WTC11 (cell line): ENCODE measurements at regions not wholly inside any gene's neighbourhood (a gene's known extent, or its start where the extent isn't known, plus 50 kb on each side); places are given as distances from the start of the nearest gene placed in this dataset.

ENCODE experiments used
- ATAC-seq: fragments of 200-7000 bp; cut with Tn5 transposase; 2 replicates; pipeline ENCODE4 v1.10.0; 2021; ENCODE audit warnings: mild to moderate bottlenecking, moderate library complexity
- CTCF ChIA-PET: fragments of 300-600 bp; sonication (Branson Sonifier 250); formaldehyde crosslinking; loops from one replicate; lab custom pipeline; 2021; ENCODE audit warnings: antibody characterized with exemption; lab: Charles Lee
- POLR2A ChIA-PET: fragments of 350-600 bp; sonication (Branson Sonifier 250); formaldehyde crosslinking; loops from one replicate; lab custom pipeline; 2021; ENCODE audit warnings: antibody characterized with exemption; lab: Charles Lee
- DNase-seq: peaks from one replicate; pipeline ENCODE4 v3.0.0; 2021; ENCODE audit warnings: low spot score
- H3K27ac Mint-ChIP-seq: 2 replicates; pipeline ENCODE4 v1.8.0; 2021; ENCODE audit warnings: mixed read lengths
- H3K27me3 Mint-ChIP-seq: 2 replicates; pipeline ENCODE4 v1.8.0; 2021; ENCODE audit warnings: low read depth, mild to moderate bottlenecking, moderate library complexity, mixed read lengths
- H3K36me3 Mint-ChIP-seq: 2 replicates; pipeline ENCODE4 v1.8.0; 2021; ENCODE audit warnings: mixed read lengths
- H3K4me1 Mint-ChIP-seq: 2 replicates; pipeline ENCODE4 v1.8.0; 2022; ENCODE audit warnings: mixed read lengths
- H3K4me3 Mint-ChIP-seq: 2 replicates; pipeline ENCODE4 v1.8.0; 2021; ENCODE audit warnings: mild to moderate bottlenecking, moderate library complexity, mixed read lengths
- H3K9me3 Mint-ChIP-seq: 2 replicates; pipeline ENCODE4 v1.8.0; 2021; ENCODE audit warnings: mixed read lengths
- ESRRA ChIP-seq: sonication (generic); formaldehyde crosslinking; IDR thresholded peaks from 2 replicates; pipeline ENCODE4 v1.8.1; 2022; ENCODE audit warnings: mild to moderate bottlenecking, missing genetic modification reagents, borderline replicate concordance
- FOXJ3 ChIP-seq: sonication (generic); formaldehyde crosslinking; IDR thresholded peaks from 2 replicates; pipeline ENCODE4 v1.9.0; 2021; ENCODE audit warnings: missing genetic modification reagents, mild to moderate bottlenecking, borderline replicate concordance
- FOXP1 ChIP-seq: sonication (generic); formaldehyde crosslinking; IDR thresholded peaks from 2 replicates; pipeline ENCODE4 v1.8.0; 2022; ENCODE audit warnings: missing genetic modification reagents, mild to moderate bottlenecking, moderate library complexity, borderline replicate concordance
- GTF2I ChIP-seq: fragments of 250-450 bp; sonication (Bioruptor Pico); conservative IDR thresholded peaks from 2 replicates; pipeline ENCODE4 v1.4.0; 2021; ENCODE audit warnings: mild to moderate bottlenecking
- JUN ChIP-seq: sonication (generic); formaldehyde crosslinking; IDR thresholded peaks from 2 replicates; pipeline ENCODE4 v1.8.0; 2023; ENCODE audit warnings: mild to moderate bottlenecking, missing genetic modification reagents
- MYBL2 ChIP-seq: sonication (generic); formaldehyde crosslinking; IDR thresholded peaks from 2 replicates; pipeline ENCODE4 v1.8.1; 2023; ENCODE audit warnings: mild to moderate bottlenecking, moderate library complexity, missing genetic modification reagents
- SP1 ChIP-seq: sonication (generic); formaldehyde crosslinking; conservative IDR thresholded peaks from 2 replicates; pipeline ENCODE4 v1.8.1; 2022; ENCODE audit warnings: missing genetic modification reagents
- ZNF138 ChIP-seq: sonication (generic); formaldehyde crosslinking; conservative IDR thresholded peaks from 2 replicates; pipeline ENCODE4 v1.8.1; 2022; ENCODE audit warnings: mild to moderate bottlenecking, moderate library complexity, missing genetic modification reagents
- ZNF219 ChIP-seq: sonication (generic); formaldehyde crosslinking; IDR thresholded peaks from 2 replicates; pipeline ENCODE4 v1.8.0; 2023; ENCODE audit warnings: missing genetic modification reagents, mild to moderate bottlenecking, borderline replicate concordance
- ZNF416 ChIP-seq: fragments of 250-450 bp; sonication (Bioruptor Pico); IDR thresholded peaks from 2 replicates; pipeline ENCODE4 v1.9.0; 2021; ENCODE audit warnings: mild to moderate bottlenecking, inconsistent platforms
- TF ChIP-seq, protein P1 (sequence below): sonication (generic); formaldehyde crosslinking; IDR thresholded peaks from 2 replicates; pipeline ENCODE4 v1.8.0; 2023; ENCODE audit warnings: missing genetic modification reagents
- TF ChIP-seq, protein P2 (sequence below): sonication (generic); formaldehyde crosslinking; IDR thresholded peaks from 2 replicates; pipeline ENCODE4 v1.8.1; 2022; ENCODE audit warnings: low read depth, missing genetic modification reagents, borderline replicate concordance
- TF ChIP-seq, protein P3 (sequence below): fragments of 250-450 bp; sonication (Bioruptor Pico); IDR thresholded peaks from 2 replicates; pipeline ENCODE4 v1.9.0; 2021; ENCODE audit warnings: mild to moderate bottlenecking, borderline replicate concordance
- TF ChIP-seq, protein P4 (sequence below): fragments of 200-600 bp; IDR thresholded peaks from 2 replicates; pipeline ENCODE4 v1.8.0; 2022; ENCODE audit warnings: antibody characterized with exemption
- TF ChIP-seq, protein P5 (sequence below): fragments of 250-450 bp; sonication (Bioruptor Pico); IDR thresholded peaks from 2 replicates; pipeline ENCODE4 v1.9.0; 2021; ENCODE audit warnings: moderate library complexity, mild to moderate bottlenecking, inconsistent platforms, borderline replicate concordance
- TF ChIP-seq, protein P6 (sequence below): sonication (generic); formaldehyde crosslinking; IDR thresholded peaks from 2 replicates; pipeline ENCODE4 v1.8.1; 2022; ENCODE audit warnings: missing genetic modification reagents, borderline replicate concordance

DNA sequence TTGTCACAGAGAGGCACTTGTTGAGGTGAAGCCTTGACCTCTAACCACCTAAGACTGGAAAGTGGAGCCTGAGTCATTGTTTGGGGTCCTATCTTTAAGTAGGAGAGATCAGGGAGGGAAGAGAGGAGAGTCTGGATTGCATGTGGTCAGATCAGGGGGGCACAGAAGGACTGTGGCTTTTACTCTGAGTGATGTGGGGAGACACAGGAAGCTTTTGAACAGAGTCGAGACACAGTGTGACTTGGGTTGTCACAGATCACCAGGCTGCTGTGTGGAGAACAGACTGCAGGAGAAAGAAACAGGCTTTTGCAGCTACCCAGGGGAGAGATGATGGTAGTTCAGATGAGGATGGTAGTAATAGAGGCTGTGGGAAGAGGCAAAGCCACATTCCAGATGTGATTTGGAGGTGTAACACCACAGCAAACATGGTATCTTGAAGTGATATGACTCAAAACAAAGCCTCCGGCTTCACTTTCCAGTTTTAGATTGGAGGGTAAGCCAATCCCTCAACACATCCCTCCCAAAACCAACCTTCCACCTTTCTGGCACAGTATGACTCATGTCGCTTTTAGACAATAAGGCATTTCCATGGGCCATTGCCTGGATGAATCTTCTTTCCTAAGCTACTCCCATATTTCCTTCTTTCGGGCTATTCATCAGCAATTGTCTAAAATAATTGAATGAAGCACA lies 125.8 kb upstream of the SLC44A3 start:
- no peaks in the 10 kb centered on the region; the same call in 1 of the 2 replicates for H3K27me3 Mint-ChIP-seq
- POLR2A ChIA-PET: no interaction called here
- no peak overlapping the region for H3K27ac Mint-ChIP-seq
- CTCF ChIA-PET: interaction anchor here (1.5 kb wide), 1 partner anchor 19 kb away, joined by 3 read pairs; no protein-coding TSS in a partner anchor
- ATAC-seq (no peak), DNase-seq (no peak)
- H3K4me1 Mint-ChIP-seq: peaks cover 24% of the 10 kb centered on the region
- H3K36me3 Mint-ChIP-seq: peaks cover 11% of the 10 kb centered on the region
- TF ChIP-seq, protein P1, sequence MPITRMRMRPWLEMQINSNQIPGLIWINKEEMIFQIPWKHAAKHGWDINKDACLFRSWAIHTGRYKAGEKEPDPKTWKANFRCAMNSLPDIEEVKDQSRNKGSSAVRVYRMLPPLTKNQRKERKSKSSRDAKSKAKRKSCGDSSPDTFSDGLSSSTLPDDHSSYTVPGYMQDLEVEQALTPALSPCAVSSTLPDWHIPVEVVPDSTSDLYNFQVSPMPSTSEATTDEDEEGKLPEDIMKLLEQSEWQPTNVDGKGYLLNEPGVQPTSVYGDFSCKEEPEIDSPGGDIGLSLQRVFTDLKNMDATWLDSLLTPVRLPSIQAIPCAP (CRISPR knock-in tag): no peak
- TF ChIP-seq MYBL2 (CRISPR knock-in tag): no peak
- TF ChIP-seq, protein P2, sequence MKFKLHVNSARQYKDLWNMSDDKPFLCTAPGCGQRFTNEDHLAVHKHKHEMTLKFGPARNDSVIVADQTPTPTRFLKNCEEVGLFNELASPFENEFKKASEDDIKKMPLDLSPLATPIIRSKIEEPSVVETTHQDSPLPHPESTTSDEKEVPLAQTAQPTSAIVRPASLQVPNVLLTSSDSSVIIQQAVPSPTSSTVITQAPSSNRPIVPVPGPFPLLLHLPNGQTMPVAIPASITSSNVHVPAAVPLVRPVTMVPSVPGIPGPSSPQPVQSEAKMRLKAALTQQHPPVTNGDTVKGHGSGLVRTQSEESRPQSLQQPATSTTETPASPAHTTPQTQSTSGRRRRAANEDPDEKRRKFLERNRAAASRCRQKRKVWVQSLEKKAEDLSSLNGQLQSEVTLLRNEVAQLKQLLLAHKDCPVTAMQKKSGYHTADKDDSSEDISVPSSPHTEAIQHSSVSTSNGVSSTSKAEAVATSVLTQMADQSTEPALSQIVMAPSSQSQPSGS (CRISPR knock-in tag): no peak
- TF ChIP-seq, protein P3, sequence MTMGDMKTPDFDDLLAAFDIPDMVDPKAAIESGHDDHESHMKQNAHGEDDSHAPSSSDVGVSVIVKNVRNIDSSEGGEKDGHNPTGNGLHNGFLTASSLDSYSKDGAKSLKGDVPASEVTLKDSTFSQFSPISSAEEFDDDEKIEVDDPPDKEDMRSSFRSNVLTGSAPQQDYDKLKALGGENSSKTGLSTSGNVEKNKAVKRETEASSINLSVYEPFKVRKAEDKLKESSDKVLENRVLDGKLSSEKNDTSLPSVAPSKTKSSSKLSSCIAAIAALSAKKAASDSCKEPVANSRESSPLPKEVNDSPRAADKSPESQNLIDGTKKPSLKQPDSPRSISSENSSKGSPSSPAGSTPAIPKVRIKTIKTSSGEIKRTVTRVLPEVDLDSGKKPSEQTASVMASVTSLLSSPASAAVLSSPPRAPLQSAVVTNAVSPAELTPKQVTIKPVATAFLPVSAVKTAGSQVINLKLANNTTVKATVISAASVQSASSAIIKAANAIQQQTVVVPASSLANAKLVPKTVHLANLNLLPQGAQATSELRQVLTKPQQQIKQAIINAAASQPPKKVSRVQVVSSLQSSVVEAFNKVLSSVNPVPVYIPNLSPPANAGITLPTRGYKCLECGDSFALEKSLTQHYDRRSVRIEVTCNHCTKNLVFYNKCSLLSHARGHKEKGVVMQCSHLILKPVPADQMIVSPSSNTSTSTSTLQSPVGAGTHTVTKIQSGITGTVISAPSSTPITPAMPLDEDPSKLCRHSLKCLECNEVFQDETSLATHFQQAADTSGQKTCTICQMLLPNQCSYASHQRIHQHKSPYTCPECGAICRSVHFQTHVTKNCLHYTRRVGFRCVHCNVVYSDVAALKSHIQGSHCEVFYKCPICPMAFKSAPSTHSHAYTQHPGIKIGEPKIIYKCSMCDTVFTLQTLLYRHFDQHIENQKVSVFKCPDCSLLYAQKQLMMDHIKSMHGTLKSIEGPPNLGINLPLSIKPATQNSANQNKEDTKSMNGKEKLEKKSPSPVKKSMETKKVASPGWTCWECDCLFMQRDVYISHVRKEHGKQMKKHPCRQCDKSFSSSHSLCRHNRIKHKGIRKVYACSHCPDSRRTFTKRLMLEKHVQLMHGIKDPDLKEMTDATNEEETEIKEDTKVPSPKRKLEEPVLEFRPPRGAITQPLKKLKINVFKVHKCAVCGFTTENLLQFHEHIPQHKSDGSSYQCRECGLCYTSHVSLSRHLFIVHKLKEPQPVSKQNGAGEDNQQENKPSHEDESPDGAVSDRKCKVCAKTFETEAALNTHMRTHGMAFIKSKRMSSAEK (CRISPR knock-in tag): no peak
- TF ChIP-seq, protein P4, sequence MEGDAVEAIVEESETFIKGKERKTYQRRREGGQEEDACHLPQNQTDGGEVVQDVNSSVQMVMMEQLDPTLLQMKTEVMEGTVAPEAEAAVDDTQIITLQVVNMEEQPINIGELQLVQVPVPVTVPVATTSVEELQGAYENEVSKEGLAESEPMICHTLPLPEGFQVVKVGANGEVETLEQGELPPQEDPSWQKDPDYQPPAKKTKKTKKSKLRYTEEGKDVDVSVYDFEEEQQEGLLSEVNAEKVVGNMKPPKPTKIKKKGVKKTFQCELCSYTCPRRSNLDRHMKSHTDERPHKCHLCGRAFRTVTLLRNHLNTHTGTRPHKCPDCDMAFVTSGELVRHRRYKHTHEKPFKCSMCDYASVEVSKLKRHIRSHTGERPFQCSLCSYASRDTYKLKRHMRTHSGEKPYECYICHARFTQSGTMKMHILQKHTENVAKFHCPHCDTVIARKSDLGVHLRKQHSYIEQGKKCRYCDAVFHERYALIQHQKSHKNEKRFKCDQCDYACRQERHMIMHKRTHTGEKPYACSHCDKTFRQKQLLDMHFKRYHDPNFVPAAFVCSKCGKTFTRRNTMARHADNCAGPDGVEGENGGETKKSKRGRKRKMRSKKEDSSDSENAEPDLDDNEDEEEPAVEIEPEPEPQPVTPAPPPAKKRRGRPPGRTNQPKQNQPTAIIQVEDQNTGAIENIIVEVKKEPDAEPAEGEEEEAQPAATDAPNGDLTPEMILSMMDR: no peak
- TF ChIP-seq ZNF219: no peak
- no peak for TF ChIP-seq GTF2I (CRISPR knock-in tag)
- no peak for TF ChIP-seq SP1
- no peak for TF ChIP-seq ZNF416
- TF ChIP-seq, protein P5, sequence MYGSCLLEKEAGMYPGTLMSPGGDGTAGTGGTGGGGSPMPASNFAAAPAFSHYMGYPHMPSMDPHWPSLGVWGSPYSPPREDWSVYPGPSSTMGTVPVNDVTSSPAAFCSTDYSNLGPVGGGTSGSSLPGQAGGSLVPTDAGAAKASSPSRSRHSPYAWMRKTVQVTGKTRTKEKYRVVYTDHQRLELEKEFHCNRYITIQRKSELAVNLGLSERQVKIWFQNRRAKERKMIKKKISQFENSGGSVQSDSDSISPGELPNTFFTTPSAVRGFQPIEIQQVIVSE (CRISPR knock-in tag): no peak
- no peak for TF ChIP-seq ZNF138 (CRISPR knock-in tag)
- TF ChIP-seq FOXP1 (CRISPR knock-in tag): no peak
- TF ChIP-seq, all 79 proteins: peak for 0
- H3K9me3 Mint-ChIP-seq: peaks cover 9% of the 10 kb centered on the region
- no peak overlapping the region for H3K4me3 Mint-ChIP-seq

DNA sequence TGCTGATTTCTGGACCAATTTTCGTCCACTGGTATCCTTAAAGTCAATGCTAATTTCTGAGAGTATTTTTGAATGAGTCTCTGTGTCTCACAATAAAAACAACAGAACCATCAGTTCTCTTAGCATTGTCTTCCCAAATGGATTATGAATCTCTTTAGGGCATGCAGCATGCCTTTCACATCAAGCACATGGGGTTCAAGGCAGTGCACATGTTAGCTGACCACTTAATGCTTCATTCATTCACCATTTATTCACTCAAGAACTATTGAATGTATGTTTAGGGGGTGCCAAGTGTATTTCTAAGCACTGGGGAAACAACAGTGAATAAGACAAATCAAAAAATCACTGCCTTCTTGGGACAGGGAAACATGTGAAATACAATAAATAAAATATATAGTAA lies 126.7 kb upstream of the SLC44A3 start:
- CTCF ChIA-PET: interaction anchor here (0.6 to 1.4 kb wide), 16 partner anchors 13 to 350 kb away, joined by 3 to 11 read pairs (median 4); no protein-coding TSS in a partner anchor
- peaks cover 9% of the 10 kb centered on the region for H3K9me3 Mint-ChIP-seq
- H3K36me3 Mint-ChIP-seq: peaks cover 11% of the 10 kb centered on the region
- H3K27ac Mint-ChIP-seq: no peak overlapping the region
- DNase-seq (no peak), ATAC-seq (no peak)
- no peaks in the 10 kb centered on the region; the same call in 1 of the 2 replicates for H3K27me3 Mint-ChIP-seq
- POLR2A ChIA-PET: no interaction called here
- H3K4me1 Mint-ChIP-seq: peaks cover 31% of the 10 kb centered on the region
- no peak overlapping the region for H3K4me3 Mint-ChIP-seq
- no peak for TF ChIP-seq JUN (CRISPR knock-in tag)
- TF ChIP-seq, protein P6, sequence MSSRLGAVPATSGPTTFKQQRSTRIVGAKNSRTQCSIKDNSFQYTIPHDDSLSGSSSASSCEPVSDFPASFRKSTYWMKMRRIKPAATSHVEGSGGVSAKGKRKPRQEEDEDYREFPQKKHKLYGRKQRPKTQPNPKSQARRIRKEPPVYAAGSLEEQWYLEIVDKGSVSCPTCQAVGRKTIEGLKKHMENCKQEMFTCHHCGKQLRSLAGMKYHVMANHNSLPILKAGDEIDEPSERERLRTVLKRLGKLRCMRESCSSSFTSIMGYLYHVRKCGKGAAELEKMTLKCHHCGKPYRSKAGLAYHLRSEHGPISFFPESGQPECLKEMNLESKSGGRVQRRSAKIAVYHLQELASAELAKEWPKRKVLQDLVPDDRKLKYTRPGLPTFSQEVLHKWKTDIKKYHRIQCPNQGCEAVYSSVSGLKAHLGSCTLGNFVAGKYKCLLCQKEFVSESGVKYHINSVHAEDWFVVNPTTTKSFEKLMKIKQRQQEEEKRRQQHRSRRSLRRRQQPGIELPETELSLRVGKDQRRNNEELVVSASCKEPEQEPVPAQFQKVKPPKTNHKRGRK: no peak
- no peak for TF ChIP-seq FOXJ3 (CRISPR knock-in tag)
- TF ChIP-seq ESRRA (CRISPR knock-in tag): no peak
